ENCODE measurements at regions not wholly inside any gene's neighbourhood (a gene's known extent, or its start where the extent isn't known, plus 50 kb on each side); places are given as distances from the start of the nearest gene placed in this dataset.
"Not testable (repeated sequence)": the region's sequence is repeated elsewhere in the genome, so short reads cannot be mapped to it uniquely, and the experiment has no call there.

DNA sequence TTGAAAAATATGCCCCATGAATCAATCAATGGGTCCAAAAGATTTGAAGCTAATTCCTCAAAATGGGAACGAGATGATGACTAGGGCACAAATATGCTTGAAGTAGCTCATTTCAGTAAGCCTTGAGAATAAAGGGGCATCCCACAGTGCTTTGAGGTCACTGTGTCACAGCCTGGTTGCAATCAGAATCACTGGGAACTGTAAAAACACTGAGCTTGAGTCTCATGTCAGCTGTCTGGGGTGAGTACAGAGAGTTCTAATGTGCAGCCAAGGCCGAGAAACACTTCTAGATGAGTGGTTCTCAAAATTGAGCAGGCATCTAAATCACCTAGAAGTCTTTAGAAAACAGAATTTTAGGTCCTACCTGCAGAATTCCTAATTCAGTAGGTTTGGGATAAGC is 120.5 kb upstream of the EGFL6 start:
- H3K27ac ChIP-seq: no peak overlapping the region
- H3K4me1 ChIP-seq (ENCODE audit: control insufficient read depth in 1 of 2, low read depth in 2 of 2): no peaks in the 10 kb centered on the region
- H3K27me3 ChIP-seq (replicated peaks; ENCODE audit: insufficient read depth): no peaks in the 10 kb centered on the region
- ATAC-seq (ENCODE audit: insufficient number of reproducible peaks, low FRiP score, low read depth): no peak
- H3K4me3 ChIP-seq: no peak overlapping the region
- TF ChIP-seq, protein P1, sequence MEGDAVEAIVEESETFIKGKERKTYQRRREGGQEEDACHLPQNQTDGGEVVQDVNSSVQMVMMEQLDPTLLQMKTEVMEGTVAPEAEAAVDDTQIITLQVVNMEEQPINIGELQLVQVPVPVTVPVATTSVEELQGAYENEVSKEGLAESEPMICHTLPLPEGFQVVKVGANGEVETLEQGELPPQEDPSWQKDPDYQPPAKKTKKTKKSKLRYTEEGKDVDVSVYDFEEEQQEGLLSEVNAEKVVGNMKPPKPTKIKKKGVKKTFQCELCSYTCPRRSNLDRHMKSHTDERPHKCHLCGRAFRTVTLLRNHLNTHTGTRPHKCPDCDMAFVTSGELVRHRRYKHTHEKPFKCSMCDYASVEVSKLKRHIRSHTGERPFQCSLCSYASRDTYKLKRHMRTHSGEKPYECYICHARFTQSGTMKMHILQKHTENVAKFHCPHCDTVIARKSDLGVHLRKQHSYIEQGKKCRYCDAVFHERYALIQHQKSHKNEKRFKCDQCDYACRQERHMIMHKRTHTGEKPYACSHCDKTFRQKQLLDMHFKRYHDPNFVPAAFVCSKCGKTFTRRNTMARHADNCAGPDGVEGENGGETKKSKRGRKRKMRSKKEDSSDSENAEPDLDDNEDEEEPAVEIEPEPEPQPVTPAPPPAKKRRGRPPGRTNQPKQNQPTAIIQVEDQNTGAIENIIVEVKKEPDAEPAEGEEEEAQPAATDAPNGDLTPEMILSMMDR (IDR thresholded peaks at IDR 0.05): no peak
- DNase-seq (ENCODE audit: low spot score): no peak
- H3K9me3 ChIP-seq: no peaks in the 10 kb centered on the region
- no peaks in the 10 kb centered on the region for H3K36me3 ChIP-seq

DNA sequence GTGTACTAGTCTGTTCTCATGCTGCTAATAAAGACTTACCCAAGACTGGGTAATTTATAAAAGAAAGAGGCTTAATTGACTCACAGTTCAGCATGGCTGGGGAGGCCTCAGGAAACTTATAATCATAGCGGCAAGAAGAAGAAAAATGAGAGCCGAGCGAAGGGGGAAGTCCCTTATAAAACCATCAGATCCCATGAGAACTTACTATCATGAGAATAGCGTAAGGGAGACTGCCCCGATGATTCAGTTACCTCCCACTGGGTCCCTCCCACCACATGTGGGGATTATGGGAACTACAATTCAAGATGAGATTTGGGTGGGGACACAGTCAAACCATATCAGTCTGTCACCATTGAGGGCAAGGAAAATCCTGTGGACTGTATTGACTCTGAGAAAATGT is 121.8 kb upstream of the ATXN3L start:
- not testable (repeated sequence) for H3K4me3 ChIP-seq; H3K9me3 ChIP-seq; H3K27ac ChIP-seq; DNase-seq (ENCODE audit: low spot score); ATAC-seq (ENCODE audit: insufficient number of reproducible peaks, low FRiP score, low read depth); H3K36me3 ChIP-seq; H3K4me1 ChIP-seq (ENCODE audit: control insufficient read depth in 1 of 2, low read depth in 2 of 2); H3K27me3 ChIP-seq (replicated peaks; ENCODE audit: insufficient read depth)

DNA sequence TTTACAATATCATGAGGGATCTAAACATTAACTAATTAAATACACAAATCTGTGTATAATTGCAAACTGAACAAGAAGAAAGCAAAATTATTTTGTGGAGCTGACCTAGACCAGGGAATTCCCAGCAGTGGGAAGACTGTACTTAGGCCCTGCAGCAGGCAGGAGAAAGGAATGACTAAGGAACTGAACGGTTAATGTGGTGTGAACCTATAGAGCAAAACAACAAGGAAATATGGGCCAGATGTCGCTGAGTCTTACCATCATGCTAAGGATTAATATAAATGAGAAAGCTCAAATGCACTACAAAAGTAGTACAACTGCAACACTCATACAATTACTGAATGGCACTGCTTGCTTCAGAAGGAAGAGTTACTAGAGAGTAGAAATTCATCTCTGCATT is 120.3 kb upstream of the ATXN3L start:
- Histone ChIP-seq H3K36me3 (no peaks in the 10 kb centered on the region), H3K4me3 (no peak overlapping the region), H3K27ac (no peak overlapping the region), H3K27me3 (replicated peaks; ENCODE audit: insufficient read depth) (no peaks in the 10 kb centered on the region), H3K4me1 (ENCODE audit: control insufficient read depth in 1 of 2, low read depth in 2 of 2) (no peaks in the 10 kb centered on the region), H3K9me3 (no peaks in the 10 kb centered on the region)
- DNase-seq (ENCODE audit: low spot score): no peak
- ATAC-seq (ENCODE audit: insufficient number of reproducible peaks, low FRiP score, low read depth): no peak
- TF ChIP-seq, protein P1 (IDR thresholded peaks at IDR 0.05): no peak

DNA sequence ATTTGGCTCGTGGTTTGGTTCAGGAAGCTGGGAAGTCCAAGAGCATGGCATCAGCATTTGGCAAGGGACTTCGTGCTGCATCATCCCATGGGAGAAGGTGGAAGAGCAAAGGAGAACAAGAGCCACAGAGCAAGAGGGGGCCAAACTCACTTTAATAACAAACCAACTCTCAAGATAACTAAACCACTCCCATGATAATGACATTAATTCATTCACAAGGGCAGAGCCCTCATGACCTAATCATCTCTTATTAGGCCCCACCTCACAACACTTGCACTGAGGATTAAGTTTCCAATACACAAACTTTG is 113.4 kb upstream of the ATXN3L start:
- TF ChIP-seq, protein P1 (IDR thresholded peaks at IDR 0.05): no peak
- no peak for DNase-seq (ENCODE audit: low spot score)

DNA sequence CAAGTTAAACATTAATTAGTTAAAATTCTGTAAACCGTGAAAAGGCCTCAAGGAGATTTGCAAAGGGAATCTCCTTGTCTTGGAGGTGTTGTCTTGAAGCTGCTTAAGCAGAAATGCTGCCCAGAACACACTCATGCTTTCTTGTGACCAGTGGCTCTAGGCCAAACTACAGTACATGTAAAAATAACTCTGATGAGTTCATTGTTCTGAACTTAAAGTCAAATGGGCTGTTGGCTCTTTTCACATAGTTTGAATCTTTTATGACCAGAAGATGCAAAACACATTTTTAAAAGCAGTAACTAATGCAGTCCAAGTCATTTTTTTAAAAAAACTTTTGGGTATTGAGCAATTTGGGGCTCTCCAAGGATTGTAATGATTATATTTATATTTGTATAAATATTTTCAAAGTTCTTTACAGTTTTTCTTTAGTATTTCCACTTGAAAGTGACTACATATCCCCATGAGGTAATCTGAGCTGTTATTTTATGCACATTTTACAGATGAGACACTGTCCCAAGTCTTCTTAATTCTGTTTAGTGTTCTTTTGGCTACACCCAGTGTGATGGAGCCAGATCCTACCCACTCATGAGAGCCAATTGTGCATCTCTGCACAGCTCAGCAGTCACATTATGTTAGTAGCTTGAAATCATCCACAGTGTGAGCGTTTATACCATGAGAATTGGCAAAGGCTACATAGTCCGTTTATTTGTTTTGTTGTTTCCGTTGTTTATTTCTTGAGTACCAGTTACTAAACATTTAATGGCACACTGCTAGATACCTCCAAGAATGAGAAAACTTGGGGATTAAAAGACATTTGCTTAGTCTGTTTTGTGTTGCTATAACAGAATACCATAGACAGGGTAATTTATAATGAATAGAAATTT is 112.8 kb upstream of the ATXN3L start:
- Histone ChIP-seq H3K4me1 (ENCODE audit: control insufficient read depth in 1 of 2, low read depth in 2 of 2) (peaks cover 0 to 12% of the 10 kb centered on the region in 2 donors), H3K36me3 (no peaks in the 10 kb centered on the region), H3K9me3 (no peaks in the 10 kb centered on the region), H3K27ac (peak overlapping the region; percentile 65 to 71), H3K4me3 (no peak overlapping the region), H3K27me3 (replicated peaks; ENCODE audit: insufficient read depth) (no peaks in the 10 kb centered on the region)
- ATAC-seq (ENCODE audit: insufficient number of reproducible peaks, low FRiP score, low read depth) (peak; percentile 88), DNase-seq (ENCODE audit: low spot score) (peak; percentile 14)
- TF ChIP-seq, protein P1 (IDR thresholded peaks at IDR 0.05): no peak

More for the DNA sequence above, 113.4 kb upstream of the ATXN3L start:
- H3K27me3 ChIP-seq (replicated peaks; ENCODE audit: insufficient read depth): no peaks in the 10 kb centered on the region
- H3K36me3 ChIP-seq: no peaks in the 10 kb centered on the region
- peak overlapping the region; percentile 65 to 71 for H3K27ac ChIP-seq
- peaks cover 0 to 12% of the 10 kb centered on the region in 2 donors for H3K4me1 ChIP-seq (ENCODE audit: control insufficient read depth in 1 of 2, low read depth in 2 of 2)
- no peak overlapping the region for H3K4me3 ChIP-seq
- no peaks in the 10 kb centered on the region for H3K9me3 ChIP-seq
- no peak for ATAC-seq (ENCODE audit: insufficient number of reproducible peaks, low FRiP score, low read depth)
